NCI-H2227 treated with DMSO at 0.1 percent for 48 hours (cell line): ENCODE measurements at regions not wholly inside any gene's neighbourhood (a gene's known extent, or its start where the extent isn't known, plus 50 kb on each side); places are given as distances from the start of the nearest gene placed in this dataset.
"Not testable (repeated sequence)": the region's sequence is repeated elsewhere in the genome, so short reads cannot be mapped to it uniquely, and the experiment has no call there.

ENCODE experiments used
- DNase-seq: peaks from one replicate; lab custom pipeline; 2025; lab: John Stamatoyannopoulos, UW

GRCh38 chr21:33972539-33972938 lies 56.9 kb upstream of the ATP5PO start:
- DNase-seq: no peak

GRCh38 chr21:33971492-33972013 lies 55.9 kb upstream of the ATP5PO start:
- no peak for DNase-seq

- DNase-seq: no peak
Measured at GRCh38 chr21:33969581-33969980, 54.0 kb upstream of the ATP5PO start.

- DNase-seq: no peak
Measured at GRCh38 chr21:33968995-33969348, 53.4 kb upstream of the ATP5PO start.

GRCh38 chr21:33968080-33968994 lies 52.7 kb upstream of the ATP5PO start:
- DNase-seq: no peak

- no peak for DNase-seq
Measured at GRCh38 chr21:33967086-33967571, 51.5 kb upstream of the ATP5PO start.

GRCh38 chr21:33966324-33966949 lies 50.8 kb upstream of the ATP5PO start:
- peak; percentile 4 for DNase-seq

- DNase-seq: not testable (repeated sequence)
Measured at GRCh38 chr21:33965662-33966061, 50.1 kb upstream of the ATP5PO start.
